ENCODE measurements at regions not wholly inside any gene's neighbourhood (a gene's known extent, or its start where the extent isn't known, plus 50 kb on each side); places are given as distances from the start of the nearest gene placed in this dataset.

DNA sequence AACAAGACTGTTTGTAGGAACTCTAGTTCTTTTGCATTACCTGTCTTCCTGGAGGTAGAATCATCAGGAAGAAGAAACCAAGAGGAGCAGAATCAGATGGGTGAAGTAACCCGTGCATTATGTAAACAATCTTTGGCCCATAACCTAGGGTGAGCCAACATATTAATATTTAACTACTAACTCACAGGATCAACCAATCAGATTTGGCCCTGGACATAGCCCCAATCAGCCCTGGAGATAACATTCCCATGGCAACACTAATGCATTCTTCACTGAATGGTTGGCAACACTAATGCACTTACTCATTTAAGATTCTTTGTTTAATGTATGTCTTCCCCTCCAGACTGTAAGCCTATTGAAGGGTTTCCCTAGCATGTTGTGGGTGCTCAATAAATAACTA, 72.0 kb upstream of the CTAGE1 start:
- H3K36me3 ChIP-seq (replicated peaks in 1 of 2): no peaks in the 10 kb centered on the region
- intact Hi-C loops (cut with DNase I): loop anchor here in 1 of 2 donors (10.0 kb wide), 1 partner anchor 65 kb away; no protein-coding TSS in a partner anchor
- peak overlapping the region in 1 of 5 donors; percentile 25 for H3K27ac ChIP-seq
- H3K27me3 ChIP-seq: no peaks in the 10 kb centered on the region
- 67 to 88% (median 78%) methylated on average over 1 of the region's 1 CpG for WGBS, 4 donors
- TF ChIP-seq, protein P1, sequence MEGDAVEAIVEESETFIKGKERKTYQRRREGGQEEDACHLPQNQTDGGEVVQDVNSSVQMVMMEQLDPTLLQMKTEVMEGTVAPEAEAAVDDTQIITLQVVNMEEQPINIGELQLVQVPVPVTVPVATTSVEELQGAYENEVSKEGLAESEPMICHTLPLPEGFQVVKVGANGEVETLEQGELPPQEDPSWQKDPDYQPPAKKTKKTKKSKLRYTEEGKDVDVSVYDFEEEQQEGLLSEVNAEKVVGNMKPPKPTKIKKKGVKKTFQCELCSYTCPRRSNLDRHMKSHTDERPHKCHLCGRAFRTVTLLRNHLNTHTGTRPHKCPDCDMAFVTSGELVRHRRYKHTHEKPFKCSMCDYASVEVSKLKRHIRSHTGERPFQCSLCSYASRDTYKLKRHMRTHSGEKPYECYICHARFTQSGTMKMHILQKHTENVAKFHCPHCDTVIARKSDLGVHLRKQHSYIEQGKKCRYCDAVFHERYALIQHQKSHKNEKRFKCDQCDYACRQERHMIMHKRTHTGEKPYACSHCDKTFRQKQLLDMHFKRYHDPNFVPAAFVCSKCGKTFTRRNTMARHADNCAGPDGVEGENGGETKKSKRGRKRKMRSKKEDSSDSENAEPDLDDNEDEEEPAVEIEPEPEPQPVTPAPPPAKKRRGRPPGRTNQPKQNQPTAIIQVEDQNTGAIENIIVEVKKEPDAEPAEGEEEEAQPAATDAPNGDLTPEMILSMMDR (IDR thresholded peaks at IDR 0.05): no peak
- no peak for TF ChIP-seq POLR2A (IDR thresholded peaks at IDR 0.05)
- no peak overlapping the region for H3K4me3 ChIP-seq
- DNase-seq: no peak
- H3K9me3 ChIP-seq (replicated peaks in 1 of 3): no peaks in the 10 kb centered on the region
- H3K4me1 ChIP-seq (replicated peaks in 1 of 2): peaks cover 0 to 18% of the 10 kb centered on the region in 2 donors

DNA sequence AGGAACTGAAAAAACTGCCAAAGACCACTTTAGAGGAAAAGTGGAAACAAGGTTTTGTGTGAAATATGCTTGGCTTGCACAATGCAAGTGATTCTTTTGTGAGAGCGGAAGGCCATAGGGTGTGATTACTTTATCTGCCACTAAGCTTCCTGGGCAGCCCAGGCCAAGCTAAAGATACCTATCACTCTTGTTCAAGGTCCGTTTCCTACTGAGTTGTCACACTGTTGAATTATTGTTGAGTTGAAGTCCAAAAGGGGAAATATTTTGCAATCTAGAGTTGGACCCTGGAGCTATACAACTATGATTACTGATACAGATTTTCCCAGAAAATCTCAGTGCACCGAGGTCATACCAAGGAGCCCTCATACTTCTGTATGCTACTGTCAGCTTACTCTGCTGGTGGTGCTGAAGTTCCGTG, 72.7 kb upstream of the CTAGE1 start:
- Histone ChIP-seq H3K27me3 (no peaks in the 10 kb centered on the region), H3K27ac (peak overlapping the region in 2 of 5 donors; percentile 25 to 31), H3K4me3 (no peak overlapping the region), H3K36me3 (replicated peaks in 1 of 2) (no peaks in the 10 kb centered on the region), H3K9me3 (replicated peaks in 1 of 3) (no peaks in the 10 kb centered on the region), H3K4me1 (replicated peaks in 1 of 2) (peaks cover 0 to 18% of the 10 kb centered on the region in 2 donors)
- TF ChIP-seq, protein P1 (IDR thresholded peaks at IDR 0.05): peak; percentile 17 to 73 (median 48)
- no peak for TF ChIP-seq POLR2A (IDR thresholded peaks at IDR 0.05)
- 22 to 26% (median 26%) methylated on average over 4 of the region's 4 CpGs for WGBS, 4 donors
- intact Hi-C loops (cut with DNase I): loop anchor here in 1 of 2 donors (10.0 kb wide), 1 partner anchor 64 kb away; no protein-coding TSS in a partner anchor
- peak in 5 of 7 donors; percentile 54 to 83 (median 68) for DNase-seq

DNA sequence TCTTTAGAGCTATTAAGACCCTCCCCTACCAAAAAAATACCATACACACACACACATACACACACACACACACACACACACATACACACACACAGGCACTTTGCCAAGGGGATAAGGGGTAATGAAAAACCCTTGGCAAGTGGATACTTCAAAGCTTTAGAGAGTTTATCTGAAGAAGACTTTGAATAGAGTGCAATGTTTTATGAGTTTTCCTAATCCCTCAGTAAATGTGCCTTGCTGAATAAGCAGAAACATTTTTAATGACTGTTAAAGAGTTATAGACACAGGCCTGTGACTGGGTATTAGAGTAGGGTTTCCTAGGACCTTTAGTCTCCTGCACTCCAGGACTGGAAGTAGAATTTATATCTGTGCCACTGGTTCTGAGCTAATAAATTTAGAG, 75.5 kb upstream of the CTAGE1 start:
- peaks cover 0 to 13% of the 10 kb centered on the region in 2 donors for H3K4me1 ChIP-seq (replicated peaks in 1 of 2)
- no peak for DNase-seq
- H3K9me3 ChIP-seq (replicated peaks in 1 of 3): no peaks in the 10 kb centered on the region
- peak overlapping the region in 1 of 5 donors; percentile 51 for H3K27ac ChIP-seq
- TF ChIP-seq, protein P1 (IDR thresholded peaks at IDR 0.05): no peak
- no peak for TF ChIP-seq POLR2A (IDR thresholded peaks at IDR 0.05)
- H3K27me3 ChIP-seq: no peaks in the 10 kb centered on the region
- intact Hi-C loops (cut with DNase I): loop anchor here in 1 of 2 donors (10.0 kb wide), 1 partner anchor 62 kb away; no protein-coding TSS in a partner anchor
- H3K4me3 ChIP-seq: no peak overlapping the region
- no peaks in the 10 kb centered on the region for H3K36me3 ChIP-seq (replicated peaks in 1 of 2)

DNA sequence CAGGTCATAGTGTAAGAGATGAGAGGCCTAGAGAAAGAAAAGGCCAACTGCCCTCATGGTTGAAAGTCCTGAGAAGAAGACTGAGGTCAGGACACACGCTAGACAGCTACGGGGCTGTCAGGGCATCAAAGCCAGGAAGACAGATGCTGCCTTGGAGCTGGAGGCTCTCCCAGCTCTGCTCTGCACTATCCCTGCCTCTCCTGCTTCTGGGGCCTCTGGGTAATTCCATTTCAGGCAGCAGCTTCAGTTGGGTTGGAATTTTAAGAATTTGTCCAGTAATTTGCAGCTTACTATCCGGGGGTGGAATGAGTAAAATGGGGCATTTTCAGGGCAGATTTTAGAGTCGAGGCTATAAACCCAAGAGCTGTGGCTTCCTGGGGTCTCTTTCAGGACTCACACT, 76.2 kb upstream of the CTAGE1 start:
- Histone ChIP-seq H3K4me3 (no peak overlapping the region), H3K36me3 (replicated peaks in 1 of 2) (no peaks in the 10 kb centered on the region), H3K4me1 (replicated peaks in 1 of 2) (peaks cover 0 to 13% of the 10 kb centered on the region in 2 donors), H3K9me3 (replicated peaks in 1 of 3) (no peaks in the 10 kb centered on the region), H3K27me3 (no peaks in the 10 kb centered on the region), H3K27ac (peak overlapping the region in 1 of 5 donors; percentile 57)
- TF ChIP-seq POLR2A (IDR thresholded peaks at IDR 0.05): no peak
- TF ChIP-seq, protein P1 (IDR thresholded peaks at IDR 0.05): no peak
- DNase-seq: peak in 2 of 7 donors; percentile 22 to 57
- intact Hi-C loops (cut with DNase I): loop anchor here in 1 of 2 donors (10.0 kb wide), 1 partner anchor 61 kb away; no protein-coding TSS in a partner anchor
- WGBS, 4 donors: 71 to 75% (median 72%) methylated on average over 4 of the region's 4 CpGs

All from adrenal gland (tissue), 9 donors.